Dermis blood vessel endothelial cell (primary cell): ENCODE measurements at regions not wholly inside any gene's neighbourhood (a gene's known extent, or its start where the extent isn't known, plus 50 kb on each side); places are given as distances from the start of the nearest gene placed in this dataset.
"Not testable (repeated sequence)": the region's sequence is repeated elsewhere in the genome, so short reads cannot be mapped to it uniquely, and the experiment has no call there.

Source experiments
- DNase-seq: peaks from one replicate; pipeline ENCODE4 v3.0.0; 2010

DNA sequence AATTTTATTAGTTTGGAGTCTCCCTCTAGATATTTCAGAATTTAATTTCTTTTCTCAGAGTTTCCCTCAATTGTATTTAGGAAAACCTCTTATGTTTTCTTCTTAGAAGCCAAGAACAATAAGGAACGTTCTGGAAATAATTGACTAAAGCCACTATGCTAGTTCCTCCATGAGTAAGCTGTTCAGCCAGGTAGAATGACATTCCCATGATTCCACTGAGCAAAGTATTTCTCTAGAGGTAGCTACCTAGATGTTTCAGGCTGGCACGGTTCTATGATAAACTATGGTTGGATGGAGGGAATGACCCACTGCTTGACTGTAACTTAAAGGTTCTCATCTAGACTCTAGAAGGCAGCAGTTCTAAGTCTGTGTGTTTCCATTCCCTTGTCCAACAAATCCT is 62.4 kb downstream of the CLDN17 start:
- DNase-seq, result no peak

DNA sequence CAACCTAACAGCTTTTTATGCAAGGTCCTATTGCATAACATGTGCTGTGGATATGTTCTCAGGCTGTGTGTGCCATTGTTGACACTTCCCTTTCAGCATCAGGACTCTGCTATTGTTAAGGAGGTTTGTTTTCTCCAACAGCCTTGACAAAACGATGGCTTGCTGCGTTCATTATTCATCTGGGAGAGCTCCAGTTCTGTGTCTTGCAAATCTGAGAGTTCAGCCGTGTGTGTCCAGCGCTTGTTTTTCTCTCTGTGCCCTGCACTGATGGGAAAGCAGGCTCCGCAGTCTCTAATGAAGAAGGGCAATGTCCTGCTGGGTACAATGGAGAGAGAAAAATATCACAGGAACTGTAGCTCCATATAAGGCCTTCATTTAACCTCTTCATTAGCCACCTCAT is 63.7 kb downstream of the CLDN17 start:
- DNase-seq, result no peak

DNA sequence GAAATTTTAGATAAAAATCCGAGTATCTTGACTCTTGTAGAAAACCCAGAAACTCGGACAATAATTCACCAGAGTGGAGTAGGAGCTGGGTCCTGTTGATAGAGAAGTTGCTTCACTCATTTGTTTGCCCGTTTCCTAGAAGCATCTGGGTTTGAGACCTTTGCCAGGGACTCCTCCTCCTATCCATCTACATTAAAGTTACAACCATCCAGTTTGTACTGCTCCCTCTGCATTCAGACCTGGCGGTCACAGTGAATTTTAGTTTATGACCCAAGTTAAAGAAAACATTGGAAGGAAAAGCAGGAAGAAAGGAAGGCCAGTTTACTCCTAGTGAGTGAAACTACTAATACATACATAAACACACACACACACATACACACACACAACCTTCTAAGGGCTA is 64.6 kb downstream of the CLDN17 start:
- no peak for DNase-seq

DNA sequence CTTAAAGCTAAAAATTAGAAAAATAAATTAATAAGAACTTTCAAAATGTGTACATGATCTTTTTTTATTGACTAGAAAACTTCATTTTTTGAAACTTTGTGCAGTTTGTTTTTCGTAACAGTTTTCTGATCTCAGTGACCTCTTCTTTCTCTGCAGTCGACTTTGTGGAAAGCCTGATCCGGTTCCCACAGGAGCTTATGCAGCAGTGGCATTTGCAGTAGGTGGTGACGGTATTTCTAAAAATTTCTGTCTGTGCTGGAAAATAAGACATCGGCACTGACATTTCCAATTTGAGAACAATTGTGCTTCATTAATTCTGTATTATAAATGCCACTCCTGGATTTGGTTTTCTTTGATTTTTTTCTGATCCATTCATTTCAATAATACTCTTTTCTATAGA is 68.8 kb downstream of the CLDN17 start:
- no peak for DNase-seq

DNA sequence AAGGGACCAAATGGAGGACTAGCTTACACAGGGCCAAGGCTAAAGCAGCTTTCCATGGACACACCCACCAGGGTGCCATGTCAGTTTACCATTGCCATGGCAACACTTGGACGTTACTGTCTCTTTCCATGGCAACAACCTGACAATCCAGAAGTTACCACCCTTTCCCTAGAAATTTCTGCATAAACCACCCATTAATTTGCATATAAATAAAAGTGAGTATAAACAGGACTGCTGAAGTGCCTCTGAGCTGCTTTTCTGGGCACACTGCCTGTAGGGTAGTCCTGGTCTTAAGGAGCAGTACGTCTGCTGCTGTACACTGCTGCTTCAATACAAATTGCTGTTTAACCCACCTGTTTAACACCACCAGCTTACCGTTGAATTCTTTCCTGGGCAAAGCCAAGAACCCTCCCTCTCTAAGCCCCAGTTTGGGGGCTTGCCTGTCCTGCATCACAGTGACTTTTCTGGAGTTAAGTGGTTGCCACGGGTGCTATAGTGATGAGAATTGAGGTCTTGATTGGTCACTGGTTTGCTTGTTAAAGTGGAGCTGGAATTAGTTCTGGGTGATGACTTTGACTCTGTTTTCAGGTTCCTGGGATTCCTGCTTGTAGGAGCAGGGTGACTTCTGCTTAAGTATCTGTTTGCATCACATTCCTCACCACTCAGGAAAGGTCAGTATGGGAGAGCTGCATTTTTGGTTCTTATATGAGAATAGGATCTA is 83.2 kb downstream of the CLDN17 start:
- DNase-seq, result no peak

DNA sequence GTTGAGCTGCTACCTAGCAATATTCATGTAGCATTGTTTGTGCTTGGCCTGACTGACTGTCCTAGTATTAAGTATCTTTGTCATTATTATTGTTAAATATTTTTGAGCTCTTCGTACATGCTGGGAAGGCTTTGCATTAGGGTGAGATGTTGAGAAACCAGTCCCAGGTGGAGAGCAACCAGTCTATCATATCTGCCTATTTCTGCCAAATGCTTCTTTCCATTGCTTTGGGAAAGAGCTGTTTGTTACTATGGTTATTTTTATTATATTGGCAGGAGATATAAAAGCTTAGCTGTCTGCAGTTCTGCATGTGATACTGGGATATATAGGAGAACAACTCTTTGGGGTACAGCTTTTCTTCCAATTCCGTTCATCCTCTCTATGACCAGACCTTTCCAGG is 85.1 kb downstream of the CLDN17 start:
- no peak for DNase-seq

DNA sequence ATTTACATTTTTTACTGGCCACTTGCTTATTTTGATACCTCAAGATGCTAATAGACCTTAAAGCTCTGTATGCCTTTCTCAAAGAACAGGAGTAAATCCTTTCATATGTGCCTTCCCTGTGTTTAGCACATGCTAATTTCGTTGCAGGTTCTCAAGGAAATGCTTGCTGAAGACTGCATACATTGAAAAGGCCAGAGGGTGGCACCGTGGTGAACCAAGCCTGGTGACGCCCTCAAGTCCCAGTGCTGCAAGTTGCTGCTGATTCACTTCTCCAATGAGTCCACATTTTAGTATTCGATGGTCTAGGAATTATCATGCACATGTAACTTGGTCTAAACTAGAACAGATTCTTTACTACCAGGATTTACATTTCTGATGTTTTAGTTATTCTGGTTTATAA is 94.1 kb downstream of the CLDN17 start:
- DNase-seq, result no peak

DNA sequence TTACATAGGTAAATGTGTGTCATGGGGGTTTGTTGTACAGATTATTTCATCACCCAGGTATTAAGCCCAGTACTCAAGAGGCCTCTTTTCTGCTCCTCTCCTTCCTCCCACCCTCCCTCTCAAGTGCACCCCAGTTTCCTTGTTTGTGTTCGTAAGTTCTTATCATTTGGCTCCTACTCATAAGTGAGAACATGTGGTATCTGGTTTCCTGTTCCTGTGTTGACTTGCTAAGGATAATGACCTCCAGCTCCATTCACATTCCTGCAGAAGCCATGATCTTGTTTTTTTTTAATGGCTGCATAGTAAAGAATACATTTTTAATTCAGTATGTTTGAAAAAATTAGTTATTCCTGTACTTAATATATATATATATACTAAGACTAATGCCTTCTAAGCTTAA is 107.7 kb downstream of the CLDN17 start:
- no peak for DNase-seq

DNA sequence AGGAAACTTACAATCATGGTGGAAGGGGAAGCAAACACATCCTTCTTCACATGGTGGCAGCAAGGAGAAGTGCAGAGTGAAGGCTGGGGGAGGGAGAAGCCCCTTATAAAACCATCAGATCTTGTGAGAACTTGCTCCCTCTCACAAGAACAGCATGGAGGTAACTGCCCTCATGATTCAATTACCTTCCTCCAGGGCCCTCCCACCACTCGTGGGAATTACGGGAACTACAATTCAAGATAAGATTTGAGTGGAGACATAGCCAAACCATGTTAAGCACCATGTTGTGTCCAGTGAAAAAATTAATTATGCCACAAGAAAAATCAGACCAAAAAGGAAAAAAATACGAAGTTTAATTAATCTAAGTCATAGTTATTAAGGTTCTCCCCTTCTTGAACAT is 109.5 kb downstream of the CLDN17 start:
- DNase-seq, result no peak

DNA sequence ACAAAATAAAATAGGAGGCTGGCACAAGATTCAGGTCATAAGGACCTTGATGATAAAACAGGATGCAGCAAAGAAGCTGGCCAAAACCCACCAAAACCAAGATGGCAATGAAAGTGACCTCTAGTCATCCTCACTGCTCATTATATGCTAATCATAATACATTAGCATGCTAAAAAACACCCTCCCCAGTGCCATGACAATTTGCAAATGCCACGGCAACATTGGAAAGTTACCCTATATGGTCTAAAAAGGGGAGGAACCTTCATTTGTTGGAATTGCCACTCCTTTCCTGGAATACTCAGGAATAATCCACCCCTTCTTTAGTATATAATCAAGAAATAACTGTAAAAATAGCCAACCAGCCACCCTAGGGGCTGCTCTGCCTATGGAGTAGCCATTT is 108.8 kb upstream of the GRIK1 start:
- no peak for DNase-seq

DNA sequence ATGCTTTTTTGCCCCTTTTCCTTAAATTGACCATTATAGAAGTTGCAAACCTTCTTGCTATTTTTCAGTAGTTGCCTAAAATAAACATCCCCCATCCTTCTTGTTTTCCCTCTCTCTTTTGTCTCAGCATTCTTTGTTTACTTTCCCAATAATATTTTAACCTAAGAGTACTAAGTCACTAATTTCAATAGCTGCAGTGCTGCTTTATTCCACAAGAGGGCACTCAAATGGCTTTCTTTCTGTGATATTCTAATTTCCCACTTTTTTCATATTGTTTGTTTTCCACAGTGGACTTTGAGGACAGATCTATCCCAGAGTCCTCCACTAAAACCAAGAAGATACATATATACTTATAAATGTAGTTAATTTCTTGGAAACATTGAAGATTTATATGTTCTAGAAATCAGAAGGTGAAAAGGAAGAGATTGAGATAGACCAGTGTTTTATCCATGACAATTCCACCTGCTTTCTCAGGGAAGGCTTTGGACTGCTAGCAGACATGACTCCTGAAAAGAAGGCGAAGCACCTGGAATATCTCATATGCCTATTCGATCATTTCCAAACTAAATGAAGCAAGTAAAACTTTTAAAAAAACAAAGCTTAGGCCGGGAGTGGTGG is 104.8 kb upstream of the GRIK1 start:
- DNase-seq, result peak; percentile 43

DNA sequence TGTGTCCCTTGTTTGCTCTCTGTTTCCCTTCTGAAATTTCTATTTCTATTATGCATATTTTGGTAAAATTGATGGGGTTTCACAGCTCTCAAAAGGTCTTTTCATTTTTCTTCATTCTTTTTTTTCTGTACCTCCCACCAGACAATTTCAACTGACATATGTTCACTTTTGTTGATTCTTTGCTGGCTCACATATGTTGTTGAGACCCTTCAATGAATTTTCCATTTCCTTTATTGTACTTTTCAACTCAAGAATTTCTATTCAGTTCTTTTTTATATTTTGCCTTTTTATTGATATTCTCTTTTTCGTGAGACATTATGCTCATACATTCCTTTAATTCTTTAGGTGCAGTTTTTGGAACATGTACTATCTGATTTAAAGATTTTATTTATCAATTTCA is 102.6 kb upstream of the GRIK1 start:
- no peak for DNase-seq

DNA sequence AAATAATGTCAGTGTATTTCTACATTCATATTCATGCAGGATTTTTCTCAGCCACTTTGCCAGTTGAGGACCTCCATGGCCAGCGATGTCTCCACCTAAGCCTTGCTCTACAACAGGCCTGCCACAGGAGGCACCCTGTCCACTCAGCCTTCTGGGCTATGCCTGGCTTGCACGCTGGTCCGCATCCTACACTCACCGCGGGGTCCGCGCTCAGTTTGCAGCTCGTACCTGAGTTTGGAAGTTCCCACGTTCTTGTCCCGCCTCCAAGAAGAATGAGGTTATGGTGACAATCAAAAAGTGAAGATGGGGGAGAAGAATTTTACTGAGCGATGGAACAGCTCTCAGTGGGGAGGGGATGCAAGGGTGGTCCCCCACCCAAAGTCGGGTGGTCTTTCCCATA is 93.6 kb upstream of the GRIK1 start:
- no peak for DNase-seq

DNA sequence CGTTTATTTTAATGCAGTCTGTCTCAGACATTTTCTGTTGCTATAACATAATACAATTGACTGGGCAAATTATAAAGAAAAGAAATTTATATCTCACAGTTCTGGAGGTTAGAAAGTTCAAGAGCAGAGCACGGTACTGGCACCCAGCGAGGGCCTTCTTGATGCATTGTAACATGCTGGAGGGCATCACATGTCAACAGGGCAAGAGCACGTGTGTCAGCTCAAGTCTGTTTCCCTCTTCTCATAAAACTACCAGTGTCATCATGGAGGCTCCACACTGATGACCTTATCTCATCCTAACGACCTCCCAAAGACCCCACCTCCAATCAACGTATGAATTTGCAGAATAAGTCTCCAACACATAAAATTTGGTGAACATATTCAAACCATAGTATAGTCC is 90.6 kb upstream of the GRIK1 start:
- DNase-seq, result no peak

DNA sequence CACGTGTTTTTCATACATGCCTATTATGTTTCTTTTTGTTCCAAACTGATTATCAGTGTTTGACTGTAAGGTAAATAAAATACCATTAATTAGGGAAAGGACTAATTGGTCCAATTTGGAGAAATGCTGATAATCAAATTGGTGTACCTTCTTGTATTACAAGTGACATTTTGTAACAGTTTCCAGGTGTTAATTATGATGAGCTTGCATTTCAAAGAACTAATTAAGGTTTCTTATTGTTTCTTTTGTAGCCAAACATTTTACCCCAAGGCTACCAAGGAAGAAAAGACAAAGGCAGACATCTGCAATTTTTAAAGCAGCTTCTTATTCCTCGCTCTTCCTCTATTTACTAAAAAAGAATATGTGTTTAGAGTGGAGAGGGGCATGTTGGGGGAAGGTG is 88.7 kb upstream of the GRIK1 start:
- no peak for DNase-seq

DNA sequence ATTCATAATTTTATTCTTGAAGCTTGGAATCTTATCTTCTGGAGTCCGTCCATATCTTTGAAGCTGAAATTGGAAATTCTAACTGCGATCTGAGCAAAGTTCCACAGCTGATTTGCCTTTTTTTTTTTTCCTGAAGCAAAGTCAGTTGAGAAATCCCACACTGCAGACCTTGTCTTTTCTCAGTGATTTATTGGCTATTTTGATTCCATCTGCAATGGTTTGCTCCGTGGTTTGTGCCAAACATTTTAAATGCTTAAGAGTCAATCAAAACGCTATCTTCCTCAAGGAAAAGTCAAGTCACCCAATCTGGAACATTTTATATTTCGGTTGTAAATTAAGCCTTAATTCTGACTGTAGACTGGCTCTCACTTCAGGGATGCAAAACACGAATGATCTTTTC is 88.2 kb upstream of the GRIK1 start:
- no peak for DNase-seq

DNA sequence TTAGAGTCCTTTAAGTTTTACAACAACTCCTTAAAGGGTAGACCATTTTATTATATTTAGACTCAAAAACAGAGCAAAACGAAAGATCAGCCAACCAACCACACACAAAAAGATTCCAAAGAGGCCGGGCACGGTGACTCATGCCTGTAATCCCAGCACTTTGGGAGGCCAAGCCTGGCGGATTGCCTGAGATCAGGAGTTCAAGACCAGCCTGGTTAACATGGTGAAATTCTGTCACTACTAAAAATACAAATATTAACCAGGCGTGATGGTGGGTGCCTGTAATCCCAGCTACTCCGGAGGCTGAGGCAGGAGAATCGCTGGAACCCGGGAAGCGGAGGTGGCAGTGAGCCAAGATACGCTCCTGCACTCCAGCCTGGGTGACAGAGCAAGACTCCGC is 83.3 kb upstream of the GRIK1 start:
- not testable (repeated sequence) for DNase-seq

DNA sequence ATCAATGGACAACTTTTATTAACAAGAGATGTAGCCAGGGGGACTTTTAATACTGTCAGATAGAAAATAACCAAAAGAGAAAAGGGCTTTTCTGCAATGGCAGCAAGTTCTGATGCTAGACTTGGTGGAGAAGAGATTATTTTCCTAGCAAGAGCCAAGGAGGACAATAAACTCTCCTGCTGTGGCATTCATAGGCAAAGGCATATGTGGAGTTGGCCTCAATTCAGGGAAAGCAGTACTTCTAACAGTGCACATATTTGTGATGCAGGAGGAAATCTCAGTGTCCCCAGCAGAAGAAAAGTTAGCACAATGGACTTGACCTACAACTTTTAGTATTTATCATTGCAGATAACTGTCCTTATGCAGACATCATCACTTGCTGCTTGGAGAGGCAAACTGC is 75.1 kb upstream of the GRIK1 start:
- DNase-seq, result no peak

DNA sequence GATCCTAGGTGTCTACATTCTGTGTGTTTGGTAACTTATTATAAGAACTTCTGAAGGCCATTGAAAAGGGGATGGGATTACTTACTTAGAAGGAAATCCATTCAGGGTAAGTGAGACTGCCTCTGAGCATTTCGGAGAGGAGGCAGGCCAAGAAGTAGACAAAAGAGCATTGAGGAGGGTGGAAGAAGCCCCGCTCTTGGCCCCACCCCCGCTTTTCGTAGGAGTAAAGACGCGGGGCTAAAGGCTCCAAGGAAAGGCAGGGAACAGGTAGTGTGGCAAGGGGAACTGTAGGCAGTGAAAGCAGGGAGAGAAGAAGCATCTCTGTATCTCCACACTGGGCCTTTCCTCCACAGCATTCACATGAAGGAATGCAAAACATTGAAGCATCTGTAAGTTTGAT is 51.8 kb upstream of the GRIK1 start:
- DNase-seq, result no peak

DNA sequence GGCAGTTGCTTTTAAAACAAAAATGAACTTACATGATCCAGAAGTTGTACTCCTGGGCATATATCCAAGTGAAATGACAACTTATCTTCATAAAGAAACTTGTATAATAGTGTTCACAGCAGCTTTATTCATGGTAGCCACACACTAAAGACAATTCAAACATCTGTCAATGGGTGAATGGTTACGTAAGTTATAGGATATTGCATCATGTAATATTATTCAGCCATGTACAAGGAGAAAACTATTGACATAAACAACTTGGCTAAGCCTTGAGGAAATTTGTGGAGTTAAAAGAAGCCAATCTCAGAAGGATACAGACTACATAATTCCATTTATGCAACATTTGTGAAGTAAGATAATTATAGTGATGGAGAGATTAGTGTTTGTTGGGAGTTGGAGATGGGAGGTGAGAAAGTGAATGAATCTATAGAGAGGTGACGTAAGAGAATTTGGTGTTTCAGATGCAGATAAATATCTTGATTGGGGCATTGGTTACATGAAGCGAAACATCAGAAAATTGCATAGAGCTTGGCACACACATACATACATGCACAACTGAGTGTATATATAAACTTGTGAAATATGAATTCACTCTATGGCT is 49.9 kb upstream of the GRIK1 start:
- DNase-seq, result no peak
